B cell (primary cell): ENCODE measurements at regions not wholly inside any gene's neighbourhood (a gene's known extent, or its start where the extent isn't known, plus 50 kb on each side); places are given as distances from the start of the nearest gene placed in this dataset.

ENCODE experiments used
- ATAC-seq: fragments of 200-7000 bp; cut with Tn5 transposase; one replicate; pipeline ENCODE4 v1.10.0; 2021; ENCODE audit warnings: low read depth, mild to moderate bottlenecking, moderate number of reproducible peaks, moderate library complexity
- CTCF ChIA-PET: fragments of 350-600 bp; sonication (Branson Sonifier 250); formaldehyde crosslinking; loops from one replicate; lab custom pipeline; 2021; ENCODE audit warnings: antibody characterized with exemption, inconsistent platforms; lab: Charles Lee
- POLR2A ChIA-PET: fragments of 350-600 bp; sonication (Branson Sonifier 250); formaldehyde crosslinking; loops from one replicate; lab custom pipeline; 2021; ENCODE audit warnings: antibody characterized with exemption; lab: Charles Lee
- DNase-seq: peaks from one replicate; pipeline ENCODE4 v3.0.0; 2013
- H2AFZ ChIP-seq: 2 replicates; pipeline ENCODE4 v1.6.1; 2012; ENCODE audit warnings: mild to moderate bottlenecking, low read depth, low read length; ENCODE audit not compliant: insufficient read depth, poor library complexity, severe bottlenecking
- H3K27ac ChIP-seq, 2 donors: 1 replicate in 1 of 2; 2 replicates in 1 of 2; pipeline ENCODE4 v1.5.1; 2012 to 2013; ENCODE audit warnings: low read length in 2 of 2, mild to moderate bottlenecking in 2 of 2, moderate library complexity in 1 of 2
- H3K27me3 ChIP-seq, 4 experiments: fragments of 200-600 bp in 1 of 4; sonication (generic) in 1 of 4; replicated peaks in 1 of 4; 1 replicate in 2 of 4; 2 replicates in 2 of 4; pipeline versions ENCODE4 v1.6.1 to v1.7.0; 2013 to 2016; ENCODE audit warnings: low read length in 3 of 4, mild to moderate bottlenecking in 2 of 4, mixed read lengths in 1 of 4, moderate library complexity in 1 of 4; ENCODE audit not compliant: insufficient read depth in 4 of 4, control insufficient read depth in 3 of 4; ENCODE audit errors: control extremely low read depth in 1 of 4
- H3K36me3 ChIP-seq, 2 experiments: replicated peaks in 1 of 2; 1 replicate in 1 of 2; 2 replicates in 1 of 2; pipeline versions ENCODE4 v1.6.1 to v1.7.1; 2013; ENCODE audit warnings: low read length in 1 of 2; ENCODE audit not compliant: insufficient read depth in 2 of 2, control insufficient read depth in 1 of 2; ENCODE audit errors: control extremely low read depth in 1 of 2, extremely low read depth in 1 of 2
- H3K4me1 ChIP-seq, 2 donors: fragments of 200-600 bp in 1 of 2; sonication (generic) in 1 of 2; 1 replicate in 1 of 2; 2 replicates in 1 of 2; pipeline versions ENCODE4 v1.5.1 to v1.6.1; 2013 to 2017; ENCODE audit warnings: low read length in 2 of 2; ENCODE audit not compliant: control insufficient read depth in 2 of 2, insufficient read depth in 2 of 2
- H3K4me2 ChIP-seq: replicated peaks from 2 replicates; pipeline ENCODE3; 2012; ENCODE audit warnings: mild to moderate bottlenecking, low read depth, low read length; ENCODE audit not compliant: poor library complexity, severe bottlenecking
- H3K4me3 ChIP-seq, 5 experiments: fragments of 200-600 bp in 1 of 5; sonication (generic) in 1 of 5; 1 replicate in 3 of 5; 2 replicates in 2 of 5; pipeline versions ENCODE4 v1.5.1 to v1.7.0; 2011 to 2016; ENCODE audit warnings: low read length in 4 of 5, mild to moderate bottlenecking in 4 of 5, low read depth in 2 of 5, control low read depth in 1 of 5, moderate library complexity in 1 of 5; ENCODE audit not compliant: insufficient read depth in 1 of 5; ENCODE audit errors: control extremely low read depth in 1 of 5, extremely low read depth in 1 of 5
- H3K79me2 ChIP-seq: fragments of 200-600 bp; sonication (generic); one replicate; pipeline ENCODE4 v1.6.0; 2016; ENCODE audit warnings: low read length; ENCODE audit not compliant: control insufficient read depth, insufficient read depth
- H3K9ac ChIP-seq: fragments of 200-600 bp; sonication (generic); 2 replicates; pipeline ENCODE4 v1.6.1; 2017; ENCODE audit warnings: mild to moderate bottlenecking, low read length, moderate library complexity
- H3K9me3 ChIP-seq, 3 donors: one replicate each; pipeline versions ENCODE4 v1.6.1 to v1.7.1; 2013; ENCODE audit warnings: low read length in 2 of 3; ENCODE audit not compliant: control insufficient read depth in 2 of 3, insufficient read depth in 1 of 3; ENCODE audit errors: control extremely low read depth in 1 of 3
- H4K20me1 ChIP-seq: 2 replicates; pipeline ENCODE4 v1.6.0; 2012; ENCODE audit warnings: mild to moderate bottlenecking, low read length; ENCODE audit not compliant: insufficient read depth, control insufficient read depth, poor library complexity, severe bottlenecking
- H3K27ac Mint-ChIP-seq: one replicate; pipeline ENCODE4 v1.8.0; 2021; ENCODE audit warnings: mixed read lengths
- H3K27me3 Mint-ChIP-seq: one replicate; pipeline ENCODE4 v1.8.0; 2021; ENCODE audit warnings: mixed read lengths
- H3K4me1 Mint-ChIP-seq: one replicate; pipeline ENCODE4 v1.8.0; 2021; ENCODE audit warnings: mixed read lengths
- H3K4me3 Mint-ChIP-seq: one replicate; pipeline ENCODE4 v1.8.0; 2021; ENCODE audit warnings: mixed read lengths
- H3K9me3 Mint-ChIP-seq: one replicate; pipeline ENCODE4 v1.8.0; 2022; ENCODE audit warnings: mixed read lengths; ENCODE audit not compliant: insufficient read depth
- CTCF ChIP-seq: fragments of 200-600 bp; IDR thresholded peaks from one replicate; pipeline ENCODE4 v1.8.0; 2022; ENCODE audit warnings: antibody characterized with exemption, mild to moderate bottlenecking
- EZH2 ChIP-seq: IDR thresholded peaks from 2 replicates; pipeline ENCODE4 v1.6.1; 2012; ENCODE audit warnings: borderline replicate concordance, low read depth, mild to moderate bottlenecking, moderate library complexity, low read length; ENCODE audit not compliant: insufficient read depth, poor library complexity, severe bottlenecking
- WGBS: methylation state at CpG from one replicate; pipeline ENCODE4 v1.1.5; 2013; ENCODE audit warnings: missing lambda C conversion rate; ENCODE audit not compliant: insufficient coverage; 5-methylcytosine and 5-hydroxymethylcytosine counted together
- intact Hi-C: fragments of 100-400 bp; cut with micrococcal nuclease; formaldehyde crosslinking; loops from one replicate; pipeline ENCODE4 v1.10.0; 2022

GRCh38 chr12:132400011-132400641 is 70.7 kb upstream of the GALNT9 start:
- Histone ChIP-seq H4K20me1 (no peaks in the 10 kb centered on the region), H3K36me3 (no peaks in the 10 kb centered on the region), H3K27ac (no peak overlapping the region), H3K4me3 (no peak overlapping the region), H3K9ac (no peak overlapping the region), H2AFZ (no peak overlapping the region), H3K79me2 (no peaks in the 10 kb centered on the region), H3K4me2 (no peak overlapping the region), H3K4me1 (no peaks in the 10 kb centered on the region), H3K9me3 (no peaks in the 10 kb centered on the region), H3K27me3 (peaks cover 0 to 53% (median 4%) of the 10 kb centered on the region in 4 experiments)
- Mint-ChIP-seq H3K4me1 (no peaks in the 10 kb centered on the region), H3K27me3 (peaks cover 13% of the 10 kb centered on the region), H3K4me3 (no peak overlapping the region), H3K9me3 (no peaks in the 10 kb centered on the region), H3K27ac (no peak overlapping the region)
- WGBS: 36% methylated on average over 31 of the region's 31 CpGs
- intact Hi-C loops: no loop called here
- ChIA-PET CTCF (no interaction called here), POLR2A (no interaction called here)
- no peak for TF ChIP-seq EZH2
- DNase-seq (no peak), ATAC-seq (no peak)

GRCh38 chr12:132399092-132400010 is 70.0 kb upstream of the GALNT9 start:
- Mint-ChIP-seq H3K9me3 (no peaks in the 10 kb centered on the region), H3K4me3 (no peak overlapping the region), H3K27me3 (peaks cover 13% of the 10 kb centered on the region), H3K4me1 (no peaks in the 10 kb centered on the region), H3K27ac (no peak overlapping the region)
- Histone ChIP-seq H3K4me2 (no peak overlapping the region), H3K36me3 (no peaks in the 10 kb centered on the region), H2AFZ (no peak overlapping the region), H3K79me2 (no peaks in the 10 kb centered on the region), H3K27ac (no peak overlapping the region), H3K9ac (no peak overlapping the region), H4K20me1 (no peaks in the 10 kb centered on the region), H3K4me1 (no peaks in the 10 kb centered on the region), H3K9me3 (peaks cover 0 to under 1% (median 0%) of the 10 kb centered on the region in 3 donors), H3K4me3 (no peak overlapping the region), H3K27me3 (peaks cover 0 to 48% (median 4%) of the 10 kb centered on the region in 4 experiments)
- DNase-seq (no peak), ATAC-seq (no peak)
- TF ChIP-seq CTCF: no peak
- no peak for TF ChIP-seq EZH2
- ChIA-PET POLR2A (no interaction called here), CTCF (no interaction called here)
- 86% methylated on average over 42 of the region's 43 CpGs for WGBS
- intact Hi-C loops: no loop called here
